Spinal cord (tissue), 9 donors: ENCODE measurements at regions not wholly inside any gene's neighbourhood (a gene's known extent, or its start where the extent isn't known, plus 50 kb on each side); places are given as distances from the start of the nearest gene placed in this dataset.
A peak's percentile ranks its signal among the peaks of the same experiment; 100 is the strongest.

Experiments used
- DNase-seq, 6 donors: peaks; one replicate each; pipeline versions ENCODE4 v3.0.0 to v3.0.0-alpha.2; 2013 to 2015; ENCODE audit warnings: low spot score in 6 of 6, low read depth in 4 of 6
- H3K27ac ChIP-seq: one replicate; pipeline ENCODE4 v1.5.1; 2013; ENCODE audit warnings: low read depth, low read length, control low read depth
- H3K27me3 ChIP-seq: one replicate; pipeline ENCODE4 v1.6.1; 2013; ENCODE audit warnings: low read length; ENCODE audit not compliant: control insufficient read depth, insufficient read depth
- H3K36me3 ChIP-seq: one replicate; pipeline ENCODE4 v1.6.1; 2013; ENCODE audit warnings: low read length; ENCODE audit not compliant: control insufficient read depth, insufficient read depth
- H3K4me1 ChIP-seq: one replicate; pipeline ENCODE4 v1.6.1; 2013; ENCODE audit warnings: low read length; ENCODE audit not compliant: control insufficient read depth, insufficient read depth
- H3K4me3 ChIP-seq: one replicate; pipeline ENCODE4 v1.5.1; 2013; ENCODE audit warnings: low read depth, low read length, control low read depth
- H3K9me3 ChIP-seq: one replicate; pipeline ENCODE4 v1.6.1; 2013; ENCODE audit warnings: low read length; ENCODE audit not compliant: control insufficient read depth, insufficient read depth
- WGBS: methylation state at CpG from one replicate; pipeline ENCODE4 v1.1.5; 2013; ENCODE audit warnings: missing lambda C conversion rate; ENCODE audit not compliant: insufficient coverage; 5-methylcytosine and 5-hydroxymethylcytosine counted together
- donor health status: healthy.

GRCh38 chr3:106942051-106942450, 435.2 kb upstream of the CCDC54 start:
- Histone ChIP-seq H3K4me1 (no peaks in the 10 kb centered on the region), H3K36me3 (no peaks in the 10 kb centered on the region), H3K27ac (no peak overlapping the region), H3K27me3 (no peaks in the 10 kb centered on the region), H3K4me3 (no peak overlapping the region), H3K9me3 (no peaks in the 10 kb centered on the region)
- no peak for DNase-seq
- WGBS: 100% methylated on average over 1 of the region's 3 CpGs

- H3K27me3 ChIP-seq: no peaks in the 10 kb centered on the region
- H3K27ac ChIP-seq: no peak overlapping the region
- no peaks in the 10 kb centered on the region for H3K4me1 ChIP-seq
- no peaks in the 10 kb centered on the region for H3K9me3 ChIP-seq
- H3K36me3 ChIP-seq: no peaks in the 10 kb centered on the region
- no peak overlapping the region for H3K4me3 ChIP-seq
- DNase-seq: no peak
Observed at GRCh38 chr3:106943071-106943470, 434.2 kb upstream of the CCDC54 start.

GRCh38 chr3:106945435-106945834, 431.8 kb upstream of the CCDC54 start:
- Histone ChIP-seq H3K36me3 (no peaks in the 10 kb centered on the region), H3K4me3 (no peak overlapping the region), H3K27me3 (no peaks in the 10 kb centered on the region), H3K9me3 (no peaks in the 10 kb centered on the region), H3K4me1 (no peaks in the 10 kb centered on the region), H3K27ac (no peak overlapping the region)
- DNase-seq: no peak
- WGBS: no CpG with 5 or more reads among the region's 6 CpGs

- no peak for DNase-seq
- no CpG with 5 or more reads among the region's 3 CpGs for WGBS
- Histone ChIP-seq H3K27ac (no peak overlapping the region), H3K4me1 (no peaks in the 10 kb centered on the region), H3K27me3 (no peaks in the 10 kb centered on the region), H3K36me3 (no peaks in the 10 kb centered on the region), H3K4me3 (no peak overlapping the region), H3K9me3 (no peaks in the 10 kb centered on the region)
Observed at GRCh38 chr3:106946866-106947265, 430.4 kb upstream of the CCDC54 start.

- WGBS: 100% methylated on average over 1 of the region's 3 CpGs
- Histone ChIP-seq H3K27me3 (no peaks in the 10 kb centered on the region), H3K4me3 (no peak overlapping the region), H3K36me3 (no peaks in the 10 kb centered on the region), H3K4me1 (no peaks in the 10 kb centered on the region), H3K27ac (no peak overlapping the region), H3K9me3 (no peaks in the 10 kb centered on the region)
- DNase-seq: no peak
Observed at GRCh38 chr3:106957029-106957428, 420.2 kb upstream of the CCDC54 start.

- no peak for DNase-seq
- Histone ChIP-seq H3K9me3 (no peaks in the 10 kb centered on the region), H3K4me1 (no peaks in the 10 kb centered on the region), H3K27ac (no peak overlapping the region), H3K36me3 (no peaks in the 10 kb centered on the region), H3K27me3 (no peaks in the 10 kb centered on the region), H3K4me3 (no peak overlapping the region)
- WGBS: no CpG with 5 or more reads among the region's 1 CpG
Observed at GRCh38 chr3:106962993-106963392, 414.2 kb upstream of the CCDC54 start.

- Histone ChIP-seq H3K9me3 (no peaks in the 10 kb centered on the region), H3K36me3 (no peaks in the 10 kb centered on the region), H3K4me3 (no peak overlapping the region), H3K27ac (no peak overlapping the region), H3K27me3 (no peaks in the 10 kb centered on the region), H3K4me1 (no peaks in the 10 kb centered on the region)
- WGBS: no CpG with 5 or more reads among the region's 1 CpG
- peak in 2 of 6 donors; percentile 18 to 19 for DNase-seq
Observed at GRCh38 chr3:106963442-106963841, 413.8 kb upstream of the CCDC54 start.

GRCh38 chr3:106965307-106965706, 411.9 kb upstream of the CCDC54 start:
- WGBS: 17% methylated on average over 1 of the region's 3 CpGs
- Histone ChIP-seq H3K4me3 (no peak overlapping the region), H3K27ac (no peak overlapping the region), H3K9me3 (no peaks in the 10 kb centered on the region), H3K27me3 (no peaks in the 10 kb centered on the region), H3K36me3 (no peaks in the 10 kb centered on the region), H3K4me1 (no peaks in the 10 kb centered on the region)
- peak in 2 of 6 donors; percentile 26 to 77 for DNase-seq

GRCh38 chr3:106969596-106969995, 407.6 kb upstream of the CCDC54 start:
- WGBS: 89% methylated on average over 2 of the region's 4 CpGs
- Histone ChIP-seq H3K27me3 (no peaks in the 10 kb centered on the region), H3K9me3 (no peaks in the 10 kb centered on the region), H3K36me3 (no peaks in the 10 kb centered on the region), H3K4me1 (no peaks in the 10 kb centered on the region), H3K4me3 (no peak overlapping the region), H3K27ac (no peak overlapping the region)
- no peak for DNase-seq

GRCh38 chr3:106981392-106981791, 395.8 kb upstream of the CCDC54 start:
- no peaks in the 10 kb centered on the region for H3K27me3 ChIP-seq
- no peaks in the 10 kb centered on the region for H3K36me3 ChIP-seq
- no CpG with 5 or more reads among the region's 1 CpG for WGBS
- no peak overlapping the region for H3K4me3 ChIP-seq
- H3K4me1 ChIP-seq: no peaks in the 10 kb centered on the region
- no peak overlapping the region for H3K27ac ChIP-seq
- no peak for DNase-seq
- H3K9me3 ChIP-seq: no peaks in the 10 kb centered on the region
